Kidney glomerular epithelial cell (primary cell): ENCODE measurements at regions not wholly inside any gene's neighbourhood (a gene's known extent, or its start where the extent isn't known, plus 50 kb on each side); places are given as distances from the start of the nearest gene placed in this dataset.
"Not testable (repeated sequence)": the region's sequence is repeated elsewhere in the genome, so short reads cannot be mapped to it uniquely, and the experiment has no call there.

ENCODE experiments used
- DNase-seq: peaks from one replicate; lab custom pipeline; 2025; lab: John Stamatoyannopoulos, UW

DNA sequence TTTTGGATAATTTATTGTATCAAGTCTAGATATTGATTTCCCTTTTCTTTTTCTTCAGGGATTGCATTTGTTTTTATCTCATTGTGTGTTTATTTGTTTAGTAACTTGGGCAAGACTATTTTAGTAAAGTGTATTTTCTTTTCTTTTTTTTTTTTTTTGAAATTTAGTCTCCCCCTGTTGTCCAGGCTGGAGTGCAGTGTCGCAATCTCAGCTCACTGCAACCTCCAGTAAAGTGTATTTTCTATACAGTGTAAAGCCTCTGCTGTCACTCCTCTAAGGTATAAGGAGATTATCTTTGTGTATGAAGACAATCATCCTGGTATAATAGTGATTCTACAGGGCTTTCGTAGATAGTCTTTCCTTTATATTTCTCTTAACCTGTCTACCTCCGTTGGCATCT lies 2546.0 kb downstream of the PCDH9 start:
- DNase-seq: no peak

- DNase-seq: no peak
These were observed 2549.4 kb downstream of the PCDH9 start for GRCh38 chr13:64680739-64681138.

DNA sequence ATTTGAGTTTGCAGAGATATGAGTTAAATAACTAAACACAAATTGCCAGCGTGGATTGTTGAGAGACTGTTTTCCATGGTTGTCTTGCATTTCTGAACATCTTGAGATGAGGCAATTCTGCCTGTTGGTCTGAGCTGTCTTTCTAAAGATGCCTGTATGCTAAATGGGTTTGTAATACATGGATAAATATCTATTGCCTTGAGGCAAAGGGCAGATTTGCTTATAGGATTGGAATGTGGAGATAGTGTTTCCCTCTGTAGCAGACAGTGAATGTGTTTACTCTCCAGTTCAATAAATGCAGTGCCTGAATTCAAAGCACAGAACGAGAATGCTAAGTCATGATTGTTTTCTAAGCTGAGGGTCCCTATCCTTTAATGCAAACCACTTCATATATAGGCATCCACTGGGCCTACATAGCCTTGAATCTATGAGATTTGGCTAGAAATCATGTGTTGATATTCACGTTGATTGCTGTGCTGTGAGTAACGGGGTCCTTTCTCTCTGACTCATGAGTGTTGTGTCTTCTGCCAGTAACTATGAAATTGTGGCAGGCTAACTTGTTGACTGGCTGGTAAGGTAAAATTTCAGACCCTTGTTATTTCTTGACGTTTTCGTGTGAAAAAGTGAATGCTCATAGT lies 2554.8 kb downstream of the PCDH9 start:
- DNase-seq: no peak

DNA sequence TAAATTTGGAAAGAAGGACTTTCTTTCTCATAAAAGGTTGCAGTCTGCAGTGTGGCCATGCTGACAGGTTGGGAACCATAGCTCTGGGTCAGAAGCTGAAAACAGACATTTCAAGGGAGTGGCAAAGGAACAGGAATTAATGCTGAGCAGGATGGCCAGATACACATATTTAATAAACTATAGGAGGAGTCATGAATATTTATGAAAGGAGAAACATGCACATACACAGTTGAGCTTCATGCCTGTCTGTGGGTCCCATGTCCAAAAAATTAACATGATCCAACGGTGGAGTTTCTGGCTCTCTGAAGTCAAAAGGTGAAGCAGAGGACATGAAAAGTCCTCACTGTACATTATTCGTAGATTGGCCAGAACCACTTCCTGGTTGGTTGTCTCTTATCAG lies 2556.0 kb downstream of the PCDH9 start:
- no peak for DNase-seq

- DNase-seq: no peak
These were observed 2557.4 kb downstream of the PCDH9 start for GRCh38 chr13:64672751-64673150.

- DNase-seq: no peak
These were observed 2567.1 kb downstream of the PCDH9 start for GRCh38 chr13:64662887-64663593.

DNA sequence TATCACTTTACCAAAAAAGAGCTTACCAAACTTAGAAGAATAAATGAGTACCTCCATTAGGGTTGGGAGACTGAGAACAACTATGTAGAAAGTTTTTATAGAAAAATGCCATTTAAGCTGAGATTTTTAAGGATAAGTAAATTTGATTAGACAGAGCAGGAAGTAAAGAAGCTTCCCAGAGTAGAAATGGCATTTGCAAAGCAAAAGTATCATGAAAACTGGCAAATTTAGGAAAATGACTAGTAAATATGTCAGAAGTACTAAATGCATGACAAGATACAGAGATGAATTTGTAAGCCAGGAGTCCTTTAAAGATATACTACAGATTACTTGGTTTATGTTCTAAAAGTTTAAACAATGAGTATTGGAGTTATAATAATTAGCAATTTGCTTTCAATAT lies 2581.8 kb downstream of the PCDH9 start:
- no peak for DNase-seq

GRCh38 chr13:64643066-64643465 lies 2587.1 kb downstream of the PCDH9 start:
- no peak for DNase-seq

- DNase-seq: no peak
These were observed 2590.1 kb downstream of the PCDH9 start for GRCh38 chr13:64640002-64640401.

GRCh38 chr13:64639206-64639605 lies 2590.9 kb downstream of the PCDH9 start:
- no peak for DNase-seq

GRCh38 chr13:64633948-64634347 lies 2596.2 kb downstream of the PCDH9 start:
- DNase-seq: no peak

- DNase-seq: no peak
These were observed 2602.5 kb downstream of the PCDH9 start for GRCh38 chr13:64627654-64628053.

GRCh38 chr13:64626105-64626504 lies 2604.0 kb downstream of the PCDH9 start:
- DNase-seq: no peak

DNA sequence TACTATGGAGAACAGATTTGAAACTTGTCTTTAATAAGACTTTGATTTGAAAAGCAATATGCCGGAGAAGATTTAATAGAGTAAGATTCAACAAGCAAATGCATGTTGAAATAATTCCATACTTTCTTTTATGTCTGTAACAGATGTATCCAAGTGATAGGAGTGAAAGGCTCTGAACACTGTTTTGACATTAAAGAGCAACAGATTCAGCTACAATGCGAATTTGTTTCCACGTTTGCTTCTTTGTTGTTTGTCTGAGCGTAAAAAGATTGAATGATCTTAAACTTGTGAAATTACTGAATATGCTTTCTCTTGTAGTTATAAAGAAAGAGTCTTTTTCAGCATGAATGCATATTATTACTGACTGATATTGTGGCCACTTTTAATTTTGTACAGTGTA lies 2612.9 kb downstream of the PCDH9 start:
- no peak for DNase-seq

GRCh38 chr13:64591971-64592370 lies 2638.2 kb downstream of the PCDH9 start:
- no peak for DNase-seq

GRCh38 chr13:64579331-64579730 lies 2650.8 kb downstream of the PCDH9 start:
- DNase-seq: no peak

- no peak for DNase-seq
These were observed 2661.4 kb downstream of the PCDH9 start for GRCh38 chr13:64568748-64569147.

GRCh38 chr13:64558031-64558430 lies 2672.1 kb downstream of the PCDH9 start:
- DNase-seq: not testable (repeated sequence)

- no peak for DNase-seq
These were observed 2673.8 kb downstream of the PCDH9 start for GRCh38 chr13:64556376-64556775.

- DNase-seq: no peak
These were observed 2676.6 kb downstream of the PCDH9 start for GRCh38 chr13:64553411-64554129.

- no peak for DNase-seq
These were observed 2678.4 kb downstream of the PCDH9 start for GRCh38 chr13:64551755-64552154.

DNA sequence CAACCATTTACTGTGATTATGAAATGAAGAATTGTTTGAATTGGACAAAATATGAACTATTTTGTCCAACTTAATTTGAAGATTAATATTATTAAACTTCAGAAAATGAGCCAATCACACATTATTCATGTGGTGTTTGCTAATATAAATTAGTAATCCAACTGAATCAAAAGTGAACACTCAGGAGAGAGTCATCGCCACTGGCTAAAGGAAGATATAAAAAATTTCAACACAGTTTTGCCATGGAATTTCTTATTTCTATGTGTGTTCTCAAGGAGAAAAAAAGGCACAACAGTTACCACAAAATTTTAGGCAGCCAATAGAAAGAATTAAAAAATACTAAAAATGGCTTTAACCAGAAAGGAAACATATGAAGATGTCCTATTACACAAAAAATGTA lies 2683.8 kb downstream of the PCDH9 start:
- no peak for DNase-seq

DNA sequence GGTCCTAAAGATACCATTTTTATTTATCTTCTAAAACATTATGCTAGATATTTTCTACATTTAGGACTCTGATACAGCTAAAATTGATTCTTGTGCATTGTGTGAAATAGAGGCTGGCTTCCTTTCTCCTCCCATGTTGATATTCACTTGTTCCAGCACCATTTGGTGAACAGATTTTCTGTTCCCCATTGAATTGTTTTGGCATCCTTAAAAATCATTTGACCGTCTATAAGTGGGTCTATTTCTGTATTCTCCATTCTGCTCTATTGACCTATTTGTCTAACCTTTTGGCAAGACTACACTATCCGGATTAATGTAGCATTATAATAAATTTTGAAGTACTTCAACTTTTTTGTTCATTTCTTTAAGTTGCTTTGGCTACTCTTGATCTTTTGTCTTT lies 2689.2 kb downstream of the PCDH9 start:
- no peak for DNase-seq
